OCI-LY7 (cell line): ENCODE measurements at regions not wholly inside any gene's neighbourhood (a gene's known extent, or its start where the extent isn't known, plus 50 kb on each side); places are given as distances from the start of the nearest gene placed in this dataset.

ENCODE experiments used
- CTCF ChIP-seq: fragments of 200-600 bp; sonication (generic); conservative IDR thresholded peaks from 2 replicates; pipeline ENCODE4 v1.5.1; 2014; ENCODE audit warnings: mild to moderate bottlenecking, antibody characterized with exemption, low read length, moderate library complexity, mixed read lengths
- EZH2phosphoT487 ChIP-seq: fragments of 200-600 bp; sonication (generic); IDR thresholded peaks from 2 replicates; pipeline ENCODE4 v1.6.1; 2018; ENCODE audit warnings: low read depth, borderline replicate concordance, mild to moderate bottlenecking, mixed run types, antibody characterized with exemption, low read length, moderate library complexity, mixed read lengths

GRCh38 chrX:30941898-30942297 is 52.8 kb upstream of the TAB3 start:
- TF ChIP-seq CTCF (no peak), EZH2phosphoT487 (no peak)
